ENCODE measurements at regions not wholly inside any gene's neighbourhood (a gene's known extent, or its start where the extent isn't known, plus 50 kb on each side); places are given as distances from the start of the nearest gene placed in this dataset.

- DNase-seq (ENCODE audit: low read depth) = no peak
These were observed 232.5 kb upstream of the RTL1 start for GRCh38 chr14:101135796-101136742.

- DNase-seq (ENCODE audit: low read depth) = no peak
These were observed 233.7 kb upstream of the RTL1 start for GRCh38 chr14:101137234-101137633.

GRCh38 chr14:101147848-101148247, 244.3 kb upstream of the RTL1 start:
- no peak for DNase-seq (ENCODE audit: low read depth)

GRCh38 chr14:101150039-101150610, 246.6 kb upstream of the RTL1 start:
- DNase-seq (ENCODE audit: low read depth) = no peak

GRCh38 chr14:101151226-101151926, 247.9 kb upstream of the RTL1 start:
- DNase-seq (ENCODE audit: low read depth) = no peak

GRCh38 chr14:101151927-101152305, 248.4 kb upstream of the RTL1 start:
- no peak for DNase-seq (ENCODE audit: low read depth)

GRCh38 chr14:101152855-101153254, 249.3 kb upstream of the RTL1 start:
- DNase-seq (ENCODE audit: low read depth) = no peak

GRCh38 chr14:101153691-101154090, 250.2 kb upstream of the RTL1 start:
- DNase-seq (ENCODE audit: low read depth) = no peak

GRCh38 chr14:101155575-101155974, 252.1 kb upstream of the RTL1 start:
- DNase-seq (ENCODE audit: low read depth) = no peak

GRCh38 chr14:101167428-101167827, 263.9 kb upstream of the RTL1 start:
- DNase-seq (ENCODE audit: low read depth) = no peak

- no peak for DNase-seq (ENCODE audit: low read depth)
These were observed 265.7 kb upstream of the RTL1 start for GRCh38 chr14:101169267-101169666.

GRCh38 chr14:101171650-101172049, 268.1 kb upstream of the RTL1 start:
- no peak for DNase-seq (ENCODE audit: low read depth)

GRCh38 chr14:101173698-101174521, 270.4 kb upstream of the RTL1 start:
- no peak for DNase-seq (ENCODE audit: low read depth)

- no peak for DNase-seq (ENCODE audit: low read depth)
These were observed 271.0 kb upstream of the RTL1 start for GRCh38 chr14:101174522-101174838.

GRCh38 chr14:101174980-101175606, 271.6 kb upstream of the RTL1 start:
- DNase-seq (ENCODE audit: low read depth) = no peak

GRCh38 chr14:101175731-101176534, 272.4 kb upstream of the RTL1 start:
- DNase-seq (ENCODE audit: low read depth) = no peak

- no peak for DNase-seq (ENCODE audit: low read depth)
These were observed 273.1 kb upstream of the RTL1 start for GRCh38 chr14:101176535-101177205.

GRCh38 chr14:101177301-101177971, 273.9 kb upstream of the RTL1 start:
- DNase-seq (ENCODE audit: low read depth) = no peak

GRCh38 chr14:101178184-101179072, 274.9 kb upstream of the RTL1 start:
- no peak for DNase-seq (ENCODE audit: low read depth)
